ENCODE measurements at regions not wholly inside any gene's neighbourhood (a gene's known extent, or its start where the extent isn't known, plus 50 kb on each side); places are given as distances from the start of the nearest gene placed in this dataset.

GRCh38 chr3:78495301-78495700 is 1272.5 kb downstream of the ROBO1 start:
- TF ChIP-seq SP1 (IDR thresholded peaks at IDR 0.05) (no peak), SP1 (CRISPR knock-in tag; IDR thresholded peaks at IDR 0.05) (no peak), CTCF (CRISPR knock-in tag; IDR thresholded peaks at IDR 0.05) (no peak), FOXA3 (CRISPR knock-in tag; IDR thresholded peaks at IDR 0.05) (no peak)
